SU-DHL-6 (cell line): ENCODE measurements at regions not wholly inside any gene's neighbourhood (a gene's known extent, or its start where the extent isn't known, plus 50 kb on each side); places are given as distances from the start of the nearest gene placed in this dataset.

Experiments used
- EZH2phosphoT487 ChIP-seq: fragments of 200-600 bp; sonication (generic), shearing (Covaris generic); conservative IDR thresholded peaks from 2 replicates; pipeline ENCODE4 v1.6.1; 2018; ENCODE audit warnings: mild to moderate bottlenecking, antibody characterized with exemption, low read length, moderate library complexity, mixed read lengths
- TF ChIP-seq, protein P1 (sequence below): fragments of 200-600 bp; sonication (generic); IDR thresholded peaks from one replicate; pipeline ENCODE4 v1.5.1; 2017; ENCODE audit warnings: antibody characterized with exemption, mild to moderate bottlenecking, low read length, moderate library complexity; ENCODE audit not compliant: insufficient read depth, poor library complexity, severe bottlenecking

DNA sequence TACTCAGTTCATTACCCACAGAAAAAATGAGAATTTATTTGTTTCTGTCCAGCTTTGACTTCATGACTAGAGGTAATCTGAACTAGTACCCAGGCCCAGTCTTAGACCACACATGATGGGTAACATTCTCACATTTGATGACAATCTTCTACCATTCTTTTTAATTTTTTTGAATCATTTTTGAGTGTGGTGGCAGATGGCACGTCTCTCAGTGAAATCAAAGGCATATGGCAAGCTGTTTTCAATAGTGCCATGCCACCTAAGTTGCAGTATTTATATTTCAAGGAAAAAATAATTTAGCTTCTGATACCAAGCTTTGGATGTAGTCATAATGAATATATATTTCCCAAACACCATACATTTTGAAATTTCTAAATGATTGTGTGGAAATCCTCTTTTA lies 88.8 kb upstream of the HS3ST5 start:
- TF ChIP-seq, protein P1, sequence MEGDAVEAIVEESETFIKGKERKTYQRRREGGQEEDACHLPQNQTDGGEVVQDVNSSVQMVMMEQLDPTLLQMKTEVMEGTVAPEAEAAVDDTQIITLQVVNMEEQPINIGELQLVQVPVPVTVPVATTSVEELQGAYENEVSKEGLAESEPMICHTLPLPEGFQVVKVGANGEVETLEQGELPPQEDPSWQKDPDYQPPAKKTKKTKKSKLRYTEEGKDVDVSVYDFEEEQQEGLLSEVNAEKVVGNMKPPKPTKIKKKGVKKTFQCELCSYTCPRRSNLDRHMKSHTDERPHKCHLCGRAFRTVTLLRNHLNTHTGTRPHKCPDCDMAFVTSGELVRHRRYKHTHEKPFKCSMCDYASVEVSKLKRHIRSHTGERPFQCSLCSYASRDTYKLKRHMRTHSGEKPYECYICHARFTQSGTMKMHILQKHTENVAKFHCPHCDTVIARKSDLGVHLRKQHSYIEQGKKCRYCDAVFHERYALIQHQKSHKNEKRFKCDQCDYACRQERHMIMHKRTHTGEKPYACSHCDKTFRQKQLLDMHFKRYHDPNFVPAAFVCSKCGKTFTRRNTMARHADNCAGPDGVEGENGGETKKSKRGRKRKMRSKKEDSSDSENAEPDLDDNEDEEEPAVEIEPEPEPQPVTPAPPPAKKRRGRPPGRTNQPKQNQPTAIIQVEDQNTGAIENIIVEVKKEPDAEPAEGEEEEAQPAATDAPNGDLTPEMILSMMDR = no peak
- no peak for TF ChIP-seq EZH2phosphoT487
